ENCODE measurements at regions not wholly inside any gene's neighbourhood (a gene's known extent, or its start where the extent isn't known, plus 50 kb on each side); places are given as distances from the start of the nearest gene placed in this dataset.

GRCh38 chr10:107856047-107856315, 691.5 kb upstream of the SORCS1 start:
- ATAC-seq (ENCODE audit: low read depth) (no peak), DNase-seq (ENCODE audit: low spot score) (no peak)
- no peak overlapping the region for H3K27ac ChIP-seq (ENCODE audit: poor library complexity, severe bottlenecking)
- no peak overlapping the region for H3K4me3 ChIP-seq (ENCODE audit: severe bottlenecking)
- no peaks in the 10 kb centered on the region for H3K9me3 ChIP-seq (ENCODE audit: severe bottlenecking)
- no peaks in the 10 kb centered on the region for H3K27me3 ChIP-seq (ENCODE audit: insufficient read depth, poor library complexity, severe bottlenecking)
- no peak for TF ChIP-seq CTCF (IDR thresholded peaks at IDR 0.05; ENCODE audit: poor library complexity, severe bottlenecking)
- no peaks in the 10 kb centered on the region for H3K4me1 ChIP-seq (ENCODE audit: insufficient read depth, poor library complexity, severe bottlenecking)
- H3K36me3 ChIP-seq (ENCODE audit: low read depth): no peaks in the 10 kb centered on the region

GRCh38 chr10:107855301-107856046, 691.0 kb upstream of the SORCS1 start:
- H3K27me3 ChIP-seq (ENCODE audit: insufficient read depth, poor library complexity, severe bottlenecking): no peaks in the 10 kb centered on the region
- no peak overlapping the region for H3K27ac ChIP-seq (ENCODE audit: poor library complexity, severe bottlenecking)
- H3K4me1 ChIP-seq (ENCODE audit: insufficient read depth, poor library complexity, severe bottlenecking): no peaks in the 10 kb centered on the region
- H3K4me3 ChIP-seq (ENCODE audit: severe bottlenecking): no peak overlapping the region
- no peak for ATAC-seq (ENCODE audit: low read depth)
- DNase-seq (ENCODE audit: low spot score): no peak
- TF ChIP-seq CTCF (IDR thresholded peaks at IDR 0.05; ENCODE audit: poor library complexity, severe bottlenecking): no peak
- no peaks in the 10 kb centered on the region for H3K9me3 ChIP-seq (ENCODE audit: severe bottlenecking)
- no peaks in the 10 kb centered on the region for H3K36me3 ChIP-seq (ENCODE audit: low read depth)

- DNase-seq (ENCODE audit: low spot score): no peak
- Histone ChIP-seq H3K9me3 (ENCODE audit: severe bottlenecking) (no peaks in the 10 kb centered on the region), H3K27ac (ENCODE audit: poor library complexity, severe bottlenecking) (no peak overlapping the region), H3K36me3 (ENCODE audit: low read depth) (no peaks in the 10 kb centered on the region), H3K4me1 (ENCODE audit: insufficient read depth, poor library complexity, severe bottlenecking) (no peaks in the 10 kb centered on the region), H3K4me3 (ENCODE audit: severe bottlenecking) (no peak overlapping the region), H3K27me3 (ENCODE audit: insufficient read depth, poor library complexity, severe bottlenecking) (no peaks in the 10 kb centered on the region)
- no peak for ATAC-seq (ENCODE audit: low read depth)
- no peak for TF ChIP-seq CTCF (IDR thresholded peaks at IDR 0.05; ENCODE audit: poor library complexity, severe bottlenecking)
Observed at GRCh38 chr10:107848726-107849360, 684.3 kb upstream of the SORCS1 start.

- no peak overlapping the region for H3K27ac ChIP-seq (ENCODE audit: poor library complexity, severe bottlenecking)
- H3K4me1 ChIP-seq (ENCODE audit: insufficient read depth, poor library complexity, severe bottlenecking): no peaks in the 10 kb centered on the region
- H3K4me3 ChIP-seq (ENCODE audit: severe bottlenecking): no peak overlapping the region
- ATAC-seq (ENCODE audit: low read depth) (no peak), DNase-seq (ENCODE audit: low spot score) (no peak)
- no peaks in the 10 kb centered on the region for H3K9me3 ChIP-seq (ENCODE audit: severe bottlenecking)
- H3K27me3 ChIP-seq (ENCODE audit: insufficient read depth, poor library complexity, severe bottlenecking): no peaks in the 10 kb centered on the region
- H3K36me3 ChIP-seq (ENCODE audit: low read depth): no peaks in the 10 kb centered on the region
- TF ChIP-seq CTCF (IDR thresholded peaks at IDR 0.05; ENCODE audit: poor library complexity, severe bottlenecking): no peak
Observed at GRCh38 chr10:107847620-107848019, 683.1 kb upstream of the SORCS1 start.

- Histone ChIP-seq H3K4me3 (ENCODE audit: severe bottlenecking) (no peak overlapping the region), H3K27me3 (ENCODE audit: insufficient read depth, poor library complexity, severe bottlenecking) (no peaks in the 10 kb centered on the region), H3K36me3 (ENCODE audit: low read depth) (no peaks in the 10 kb centered on the region), H3K27ac (ENCODE audit: poor library complexity, severe bottlenecking) (no peak overlapping the region), H3K4me1 (ENCODE audit: insufficient read depth, poor library complexity, severe bottlenecking) (no peaks in the 10 kb centered on the region), H3K9me3 (ENCODE audit: severe bottlenecking) (no peaks in the 10 kb centered on the region)
- ATAC-seq (ENCODE audit: low read depth) (no peak), DNase-seq (ENCODE audit: low spot score) (no peak)
- TF ChIP-seq CTCF (IDR thresholded peaks at IDR 0.05; ENCODE audit: poor library complexity, severe bottlenecking): no peak
Observed at GRCh38 chr10:107834706-107835105, 670.2 kb upstream of the SORCS1 start.
